Retinal pigment epithelial cell (primary cell): ENCODE measurements at regions not wholly inside any gene's neighbourhood (a gene's known extent, or its start where the extent isn't known, plus 50 kb on each side); places are given as distances from the start of the nearest gene placed in this dataset.

Experiments used
- DNase-seq: peaks from one replicate; pipeline ENCODE4 v3.0.0-alpha.2; 2010; ENCODE audit warnings: low read depth
- H3K4me3 ChIP-seq: 2 replicates; pipeline ENCODE4 v1.5.1; 2011; ENCODE audit warnings: mild to moderate bottlenecking, low read length, control low read depth, moderate library complexity
- CTCF ChIP-seq: conservative IDR thresholded peaks from 2 replicates; pipeline ENCODE4 v1.5.1; 2011; ENCODE audit warnings: low read depth, low read length, control low read depth, inconsistent platforms

- DNase-seq, result no peak
- H3K4me3 ChIP-seq, result no peak overlapping the region
- TF ChIP-seq CTCF, result no peak
Measured at GRCh38 chr1:222279591-222279990, 268.3 kb downstream of the HHIPL2 start.

GRCh38 chr1:222278501-222278900 lies 269.4 kb downstream of the HHIPL2 start:
- TF ChIP-seq CTCF, result no peak
- no peak overlapping the region for H3K4me3 ChIP-seq
- DNase-seq, result no peak

- no peak for TF ChIP-seq CTCF
- H3K4me3 ChIP-seq, result no peak overlapping the region
Measured at GRCh38 chr1:222275729-222276465, 272.0 kb downstream of the HHIPL2 start.

GRCh38 chr1:222275001-222275728 lies 272.7 kb downstream of the HHIPL2 start:
- DNase-seq, result no peak
- TF ChIP-seq CTCF, result no peak
- no peak overlapping the region for H3K4me3 ChIP-seq

More at GRCh38 chr1:222275729-222276465, 272.0 kb downstream of the HHIPL2 start:
- DNase-seq, result no peak

- DNase-seq, result no peak
Measured at GRCh38 chr1:222266223-222267196, 281.4 kb downstream of the HHIPL2 start.

GRCh38 chr1:222263791-222264190 lies 284.1 kb downstream of the HHIPL2 start:
- no peak for DNase-seq
- no peak overlapping the region for H3K4me3 ChIP-seq
- no peak for TF ChIP-seq CTCF

More at GRCh38 chr1:222266223-222267196, 281.4 kb downstream of the HHIPL2 start:
- TF ChIP-seq CTCF, result no peak
- no peak overlapping the region for H3K4me3 ChIP-seq
